ENCODE measurements at regions not wholly inside any gene's neighbourhood (a gene's known extent, or its start where the extent isn't known, plus 50 kb on each side); places are given as distances from the start of the nearest gene placed in this dataset.
A peak's percentile ranks its signal among the peaks of the same experiment; 100 is the strongest.
"Not testable (repeated sequence)": the region's sequence is repeated elsewhere in the genome, so short reads cannot be mapped to it uniquely, and the experiment has no call there.

- DNase-seq (ENCODE audit: extremely low read depth, low read depth), result no peak
- no peak for TF ChIP-seq CTCF (IDR thresholded peaks at IDR 0.05; ENCODE audit: low read depth, low read length, missing control alignments)
Measured at GRCh38 chr7:136105191-136105590, 128.0 kb upstream of the MTPN start.

DNA sequence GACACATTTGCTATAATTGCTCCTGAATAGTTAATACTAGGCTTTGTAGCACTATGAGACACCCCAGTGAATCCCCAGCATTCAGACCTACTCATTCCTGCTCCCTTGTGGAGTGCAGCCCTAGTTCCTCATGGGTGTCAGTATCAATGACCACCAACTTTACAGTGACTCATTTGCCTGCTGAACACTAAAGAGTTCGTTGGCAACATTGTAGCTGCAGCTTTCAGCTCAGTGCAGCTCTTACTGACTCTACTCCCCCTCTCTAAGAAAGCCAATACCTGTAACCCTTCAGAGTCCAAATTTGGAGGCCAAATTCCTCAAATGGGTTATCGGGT lies 127.1 kb upstream of the MTPN start:
- no peak overlapping the region for H3K4me3 ChIP-seq (replicated peaks; ENCODE audit: low read depth, low read length)
- no peak for DNase-seq (ENCODE audit: extremely low read depth, low read depth)
- TF ChIP-seq CTCF (IDR thresholded peaks at IDR 0.05; ENCODE audit: low read depth, low read length, missing control alignments), result no peak

More at GRCh38 chr7:136105191-136105590, 128.0 kb upstream of the MTPN start:
- H3K4me3 ChIP-seq (replicated peaks; ENCODE audit: low read depth, low read length), result no peak overlapping the region

GRCh38 chr7:136103545-136104268 lies 126.5 kb upstream of the MTPN start:
- H3K4me3 ChIP-seq (replicated peaks; ENCODE audit: low read depth, low read length), result no peak overlapping the region
- TF ChIP-seq CTCF (IDR thresholded peaks at IDR 0.05; ENCODE audit: low read depth, low read length, missing control alignments), result no peak
- no peak for DNase-seq (ENCODE audit: extremely low read depth, low read depth)

GRCh38 chr7:136102881-136103280 lies 125.7 kb upstream of the MTPN start:
- no peak overlapping the region for H3K4me3 ChIP-seq (replicated peaks; ENCODE audit: low read depth, low read length)
- DNase-seq (ENCODE audit: extremely low read depth, low read depth), result no peak
- no peak for TF ChIP-seq CTCF (IDR thresholded peaks at IDR 0.05; ENCODE audit: low read depth, low read length, missing control alignments)

DNA sequence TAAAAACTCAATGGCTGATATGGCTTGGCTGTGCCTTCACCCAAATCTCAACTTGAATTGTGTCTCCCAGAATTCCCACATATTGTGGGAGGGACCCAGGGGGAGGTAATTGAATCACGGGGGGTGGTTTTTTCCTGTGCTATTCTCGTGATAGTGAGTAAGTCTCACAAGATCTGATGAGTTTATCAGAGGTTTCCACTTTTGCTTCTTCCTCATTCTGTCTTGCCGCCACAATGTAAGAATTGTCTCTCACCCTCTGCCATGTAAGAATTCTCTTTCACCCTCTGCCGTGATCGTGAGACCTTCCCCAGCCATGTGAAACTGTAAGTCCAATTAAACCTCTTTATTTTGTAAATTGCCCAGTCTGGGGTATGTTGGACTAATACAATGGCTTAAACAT lies 115.6 kb upstream of the MTPN start:
- not testable (repeated sequence) for H3K4me3 ChIP-seq (replicated peaks; ENCODE audit: low read depth, low read length); DNase-seq (ENCODE audit: extremely low read depth, low read depth)

- H3K4me3 ChIP-seq (replicated peaks; ENCODE audit: low read depth, low read length), result no peak overlapping the region
- no peak for TF ChIP-seq CTCF (IDR thresholded peaks at IDR 0.05; ENCODE audit: low read depth, low read length, missing control alignments)
- DNase-seq (ENCODE audit: extremely low read depth, low read depth), result no peak
Measured at GRCh38 chr7:136087881-136088280, 110.7 kb upstream of the MTPN start.

DNA sequence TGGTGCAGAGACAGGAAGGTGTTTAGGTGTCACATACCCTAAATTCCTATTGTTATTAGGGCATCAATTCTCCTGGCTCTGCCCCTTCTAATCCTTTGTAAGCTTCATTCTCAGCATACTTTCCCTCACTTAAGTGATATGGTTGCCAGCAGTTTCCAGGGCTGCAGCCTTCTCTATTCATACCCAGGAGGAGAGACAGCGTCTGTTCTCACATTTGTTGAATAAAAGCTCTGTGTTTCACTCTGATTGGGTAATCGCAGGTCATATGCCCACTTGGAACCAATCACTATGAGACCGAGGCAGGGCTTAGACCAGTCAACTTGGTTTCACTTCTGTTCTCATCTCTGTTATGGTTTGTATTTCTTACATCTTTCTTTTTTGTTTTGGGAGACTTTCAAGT lies 109.6 kb upstream of the MTPN start:
- peak; percentile 15 for DNase-seq (ENCODE audit: extremely low read depth, low read depth)
- no peak overlapping the region for H3K4me3 ChIP-seq (replicated peaks; ENCODE audit: low read depth, low read length)
- no peak for TF ChIP-seq CTCF (IDR thresholded peaks at IDR 0.05; ENCODE audit: low read depth, low read length, missing control alignments)

All from HFF-Myc (cell line).